NCI-H1048 (cell line): ENCODE measurements at regions not wholly inside any gene's neighbourhood (a gene's known extent, or its start where the extent isn't known, plus 50 kb on each side); places are given as distances from the start of the nearest gene placed in this dataset.

ENCODE experiments used
- DNase-seq: peaks from one replicate; lab custom pipeline; 2025; lab: John Stamatoyannopoulos, UW

GRCh38 chr6:90435207-90435899 is 138.7 kb upstream of the BACH2 start:
- DNase-seq: no peak

- no peak for DNase-seq
Observed at GRCh38 chr6:90434094-90434493, 137.5 kb upstream of the BACH2 start.

DNA sequence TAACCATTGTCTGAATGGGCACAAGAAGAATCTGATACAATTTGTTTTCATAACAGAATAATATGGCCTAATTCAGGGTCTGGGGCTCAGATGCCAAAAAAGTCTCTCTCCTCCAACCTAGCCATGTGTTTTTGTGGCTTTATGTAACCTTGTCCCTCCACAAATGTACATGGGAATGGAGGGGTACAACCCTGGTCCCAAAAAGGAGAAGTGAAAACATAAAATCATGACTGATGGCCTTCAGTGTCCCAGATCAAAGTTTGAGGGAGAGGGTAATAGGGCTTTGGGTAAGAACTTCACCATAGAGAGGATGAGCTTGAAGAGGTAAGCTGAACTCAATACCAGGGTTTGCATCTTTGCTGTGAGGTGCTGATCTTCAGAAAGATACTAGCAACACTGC is 136.3 kb upstream of the BACH2 start:
- no peak for DNase-seq

GRCh38 chr6:90432041-90432775 is 135.6 kb upstream of the BACH2 start:
- no peak for DNase-seq

DNA sequence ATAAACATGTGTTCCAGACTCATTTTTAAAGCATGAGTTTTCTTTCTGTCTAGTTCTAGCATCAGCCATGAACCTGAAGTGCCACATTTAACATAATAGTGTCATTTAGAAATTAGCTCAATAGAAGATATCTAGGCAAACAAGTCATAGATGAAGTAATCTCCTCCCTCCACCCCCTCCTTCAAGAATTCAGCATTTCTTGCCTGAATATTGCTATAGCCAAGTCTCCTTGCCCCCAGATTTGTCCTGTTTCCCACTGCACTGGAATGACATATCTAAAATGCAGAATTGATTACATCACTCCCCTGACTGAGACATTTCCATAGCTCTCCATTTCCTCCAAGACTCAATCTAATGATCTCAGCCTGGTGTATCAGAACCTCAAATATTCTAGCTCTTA is 134.9 kb upstream of the BACH2 start:
- no peak for DNase-seq

- no peak for DNase-seq
Observed at GRCh38 chr6:90429713-90430112, 133.1 kb upstream of the BACH2 start.

DNA sequence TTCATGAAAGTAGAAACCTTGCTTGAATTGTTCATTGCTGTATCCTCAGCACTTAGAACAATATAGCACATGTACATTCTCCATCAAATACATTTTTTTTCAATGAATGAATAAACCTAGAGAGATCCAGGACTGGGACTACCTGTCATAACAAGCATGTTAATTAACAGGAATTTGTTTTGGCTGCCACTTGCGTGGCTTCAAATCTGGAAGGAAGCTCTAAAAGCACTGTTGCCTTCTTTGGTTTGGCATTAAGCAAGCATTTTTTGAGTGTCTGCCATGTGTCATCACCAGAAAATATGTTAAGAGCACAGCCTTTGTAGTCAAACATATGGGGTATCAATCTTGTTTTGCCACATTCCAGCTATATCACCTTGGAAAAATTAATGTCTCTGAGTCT is 131.9 kb upstream of the BACH2 start:
- DNase-seq: no peak

- DNase-seq: no peak
Observed at GRCh38 chr6:90425161-90425641, 128.6 kb upstream of the BACH2 start.

GRCh38 chr6:90424580-90424979 is 127.9 kb upstream of the BACH2 start:
- no peak for DNase-seq

DNA sequence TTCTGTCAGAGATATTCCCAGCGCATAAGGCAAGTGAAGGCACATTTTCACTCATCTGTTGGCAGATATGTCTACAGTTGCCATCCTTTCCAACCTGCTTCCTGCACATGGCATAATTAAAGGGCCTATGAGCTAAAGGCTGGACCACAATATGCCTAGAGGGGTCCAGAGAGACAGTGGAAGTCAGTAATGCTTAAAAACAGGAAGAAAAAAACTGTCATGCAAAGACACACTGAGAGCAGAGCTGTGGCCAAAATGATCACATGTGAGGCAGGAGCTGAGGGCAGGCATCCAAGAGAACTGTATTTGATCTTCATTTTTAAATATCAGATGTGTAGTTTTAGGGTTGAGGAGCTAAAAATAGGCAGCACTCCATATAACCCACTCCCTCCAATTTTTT is 125.0 kb upstream of the BACH2 start:
- DNase-seq: no peak

DNA sequence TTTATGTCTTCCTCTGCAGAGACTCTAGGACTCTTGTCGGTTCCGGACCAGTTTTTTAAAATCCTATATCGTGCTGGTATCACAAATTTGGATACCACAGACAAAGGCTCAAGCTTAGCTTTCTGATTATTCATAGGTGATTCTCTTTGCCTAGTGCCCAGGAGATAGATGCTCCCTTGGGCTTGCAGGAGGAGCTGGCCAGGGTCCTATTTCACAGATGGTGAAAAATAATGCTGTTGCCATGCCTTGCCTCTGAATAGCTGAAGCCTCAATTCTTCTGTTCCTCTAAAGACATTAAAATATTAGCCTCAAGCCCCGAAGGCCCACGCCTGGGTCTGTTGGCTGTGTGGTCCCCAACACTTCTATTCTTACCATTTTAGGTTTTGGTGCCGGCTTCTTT is 123.9 kb upstream of the BACH2 start:
- DNase-seq: no peak

GRCh38 chr6:90417385-90417784 is 120.7 kb upstream of the BACH2 start:
- no peak for DNase-seq

DNA sequence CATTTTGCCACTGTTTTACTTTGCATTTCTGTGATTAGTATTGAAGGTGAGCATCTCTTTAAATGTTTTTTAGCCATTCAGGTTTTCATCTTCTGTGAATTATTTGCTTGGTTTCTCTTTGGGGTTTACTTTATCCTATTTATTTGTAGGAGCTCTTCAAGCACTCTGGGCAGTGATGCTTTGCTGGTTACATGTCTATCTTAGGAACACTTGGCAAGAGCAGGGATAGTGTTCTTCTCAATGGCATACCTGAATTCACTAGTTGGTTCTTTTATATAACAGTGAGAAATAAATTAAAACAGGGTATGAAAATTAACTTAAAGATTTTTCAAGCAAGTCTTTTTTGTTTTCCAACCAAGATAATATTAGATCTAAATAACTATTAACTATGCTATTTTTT is 119.7 kb upstream of the BACH2 start:
- no peak for DNase-seq

DNA sequence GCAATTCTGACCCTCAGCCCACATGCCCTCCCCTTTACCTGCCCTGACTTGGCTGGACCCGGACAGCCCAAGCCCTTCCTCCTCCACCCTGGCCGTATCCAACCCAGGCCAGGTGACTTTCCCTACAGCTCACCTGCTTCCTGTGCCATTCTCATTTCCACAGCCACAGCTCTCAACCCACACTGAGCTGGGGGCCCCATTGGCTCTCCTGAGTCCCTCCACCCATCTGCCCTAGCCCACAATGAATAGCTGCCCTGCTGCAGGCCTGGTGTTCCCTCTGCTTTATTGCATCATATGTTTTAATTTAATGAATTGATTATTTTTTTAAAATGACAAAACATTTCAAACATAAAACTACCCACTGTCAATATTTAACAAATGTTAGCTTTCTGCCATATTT is 118.5 kb upstream of the BACH2 start:
- DNase-seq: no peak

DNA sequence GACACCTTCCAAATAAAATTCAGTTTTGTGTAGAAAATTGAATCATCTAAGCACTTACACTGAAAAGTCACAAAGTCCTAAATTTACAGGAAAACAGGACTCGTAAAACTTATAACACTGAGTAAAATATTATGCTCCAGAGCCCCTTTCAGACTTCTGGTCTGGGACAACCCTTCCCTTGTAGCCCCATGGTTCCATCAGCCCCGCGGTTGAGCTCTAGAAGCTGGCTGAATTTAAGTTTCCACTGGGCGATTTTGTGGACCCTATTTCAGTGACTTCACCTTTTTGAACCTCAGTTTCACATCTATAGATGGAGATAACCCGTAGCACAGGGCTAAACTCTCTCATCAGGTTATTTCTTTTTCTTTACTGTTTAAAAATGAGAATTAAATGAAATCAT is 117.7 kb upstream of the BACH2 start:
- no peak for DNase-seq

GRCh38 chr6:90413867-90414266 is 117.2 kb upstream of the BACH2 start:
- no peak for DNase-seq

DNA sequence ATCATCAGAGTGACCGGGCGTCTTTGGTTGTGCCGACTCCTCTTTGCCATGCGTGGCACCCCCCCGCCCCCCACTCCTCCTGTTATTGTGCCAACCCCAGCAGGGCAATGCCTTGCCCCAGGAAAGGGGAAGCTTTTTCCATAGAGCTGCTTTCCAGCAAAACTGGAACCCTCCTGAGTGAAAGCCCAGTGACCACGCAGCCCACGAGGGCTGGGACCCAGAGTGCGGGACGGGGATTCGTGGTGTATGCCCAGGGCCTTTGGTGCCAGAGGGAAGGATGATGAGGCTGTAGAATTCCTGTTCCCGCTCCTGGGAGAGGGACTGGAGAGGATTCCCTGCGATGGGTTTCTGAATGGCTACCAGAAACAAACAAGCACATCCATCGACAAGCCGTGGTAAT is 116.8 kb upstream of the BACH2 start:
- DNase-seq: no peak

- DNase-seq: no peak
Observed at GRCh38 chr6:90412538-90413369, 116.1 kb upstream of the BACH2 start.

DNA sequence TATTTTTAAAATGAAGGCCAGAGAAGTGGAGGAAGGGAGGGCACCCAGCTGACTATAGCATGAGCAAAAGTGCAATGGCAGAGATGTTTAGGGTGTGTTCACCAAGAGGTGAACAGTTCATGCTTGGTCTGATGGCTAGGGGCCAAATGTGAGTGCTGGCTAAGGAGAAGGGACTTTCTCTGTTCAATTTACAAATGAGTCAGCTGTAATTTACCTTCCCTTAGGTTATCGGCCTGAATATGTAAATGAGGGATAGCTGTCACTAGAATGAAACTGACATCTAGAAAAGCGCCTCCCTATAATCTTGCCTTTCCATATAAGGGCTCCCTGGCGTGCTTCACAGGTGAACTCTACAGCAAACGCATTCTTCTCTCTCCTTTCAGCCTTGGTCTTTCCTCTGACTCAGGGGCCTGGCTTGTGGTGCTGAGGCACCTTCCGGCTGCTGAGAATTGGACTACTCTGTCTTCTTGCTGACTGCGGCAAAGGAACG is 114.7 kb upstream of the BACH2 start:
- no peak for DNase-seq

DNA sequence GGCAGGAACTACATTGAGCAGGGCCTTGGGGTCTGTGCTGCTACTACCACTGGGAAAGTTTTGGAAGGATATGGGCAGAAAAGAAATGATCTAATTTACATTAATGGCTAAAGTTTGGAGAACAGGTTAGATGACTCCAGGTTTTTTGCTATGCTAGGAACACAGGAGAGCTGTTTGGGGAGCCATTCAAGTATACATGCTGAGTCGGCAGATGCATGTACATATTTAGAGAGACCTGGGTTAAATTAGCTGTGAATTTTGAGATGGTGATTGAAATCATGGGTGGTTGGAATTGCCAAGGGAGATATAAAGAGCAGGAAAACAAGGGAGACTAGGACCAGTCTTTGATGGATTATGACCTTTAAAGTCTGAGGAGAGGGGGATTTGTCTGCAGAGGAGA is 113.1 kb upstream of the BACH2 start:
- DNase-seq: no peak

DNA sequence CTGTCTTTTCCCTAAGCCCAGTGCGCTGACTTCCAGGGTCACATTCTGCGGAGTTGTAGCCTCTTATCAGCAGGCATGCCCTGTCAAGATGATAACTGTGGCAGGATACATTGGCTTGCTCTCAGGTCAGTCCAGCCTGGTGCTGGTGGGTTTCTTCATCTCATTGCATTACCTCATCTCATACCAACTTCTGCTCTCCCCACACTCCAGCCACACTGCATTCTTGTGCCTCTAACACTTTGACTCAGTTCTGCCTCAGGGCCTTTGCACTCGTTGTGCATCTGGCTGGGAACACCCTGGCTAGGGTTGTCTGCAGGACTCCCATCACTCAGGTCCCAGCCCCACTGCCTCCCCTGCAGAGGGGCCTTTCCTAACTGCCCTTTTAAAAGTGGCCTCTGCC is 110.3 kb upstream of the BACH2 start:
- DNase-seq: no peak

GRCh38 chr6:90406142-90406794 is 109.6 kb upstream of the BACH2 start:
- no peak for DNase-seq
